Activated CD4-positive, alpha-beta T cell treated with anti-CD3 and anti-CD28 coated beads, Interleukin-10, Interleukin-2, amounts not matched to agents 100 ng/mL and 50 ng/mL, durations not matched to agents 16 hours and 8 hours (primary cell): ENCODE measurements at regions not wholly inside any gene's neighbourhood (a gene's known extent, or its start where the extent isn't known, plus 50 kb on each side); places are given as distances from the start of the nearest gene placed in this dataset.

ENCODE experiments used
- DNase-seq: peaks from one replicate; pipeline ENCODE4 v3.0.0-alpha.2; 2020

GRCh38 chr10:21195252-21195651, 298.1 kb upstream of the NEBL start:
- DNase-seq, result no peak

GRCh38 chr10:21194510-21194993, 297.4 kb upstream of the NEBL start:
- DNase-seq, result no peak

- DNase-seq, result no peak
These were observed 296.1 kb upstream of the NEBL start for GRCh38 chr10:21193196-21193595.

- DNase-seq, result no peak
These were observed 294.4 kb upstream of the NEBL start for GRCh38 chr10:21191512-21191911.

DNA sequence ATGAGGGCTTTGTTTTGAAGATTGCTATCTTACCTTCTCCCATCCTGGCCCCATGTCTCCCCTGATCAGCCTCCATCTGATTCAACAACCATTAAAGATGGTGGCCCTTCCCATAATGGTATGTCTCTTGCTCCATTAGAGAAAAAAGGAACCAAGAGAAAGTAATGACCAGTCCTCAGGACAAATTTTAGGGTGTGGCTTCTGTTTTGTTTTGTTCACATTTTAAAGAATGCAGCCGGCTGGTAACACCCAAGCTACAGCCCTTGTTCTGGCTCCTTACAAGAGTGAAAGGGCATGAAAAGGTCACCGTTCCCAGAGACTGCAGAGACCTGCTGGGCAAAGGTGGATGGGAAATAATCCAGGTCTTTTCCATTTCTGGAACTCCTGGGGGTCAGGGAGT, 287.9 kb upstream of the NEBL start:
- DNase-seq, result no peak

DNA sequence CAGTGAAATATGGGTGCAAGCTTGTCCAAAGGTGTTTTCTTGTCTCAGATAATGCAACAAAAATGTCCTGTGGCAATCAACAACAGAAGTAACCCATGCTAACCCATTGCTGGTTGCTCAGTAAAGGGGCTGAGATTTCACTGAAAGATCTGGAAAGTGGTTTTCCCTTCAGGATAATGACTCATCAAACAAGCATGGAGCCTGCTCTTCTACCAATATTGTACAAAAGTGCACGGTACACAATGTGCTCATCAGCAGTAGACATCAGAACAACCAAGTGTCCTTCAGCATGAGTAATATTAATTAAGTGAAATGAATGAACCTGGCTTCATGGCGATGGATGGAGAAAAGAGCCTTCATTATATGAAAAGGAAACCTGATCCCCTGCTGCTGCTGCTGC, 287.1 kb upstream of the NEBL start:
- no peak for DNase-seq

GRCh38 chr10:21183025-21183424, 285.9 kb upstream of the NEBL start:
- DNase-seq, result no peak

GRCh38 chr10:21181451-21181850, 284.3 kb upstream of the NEBL start:
- no peak for DNase-seq

DNA sequence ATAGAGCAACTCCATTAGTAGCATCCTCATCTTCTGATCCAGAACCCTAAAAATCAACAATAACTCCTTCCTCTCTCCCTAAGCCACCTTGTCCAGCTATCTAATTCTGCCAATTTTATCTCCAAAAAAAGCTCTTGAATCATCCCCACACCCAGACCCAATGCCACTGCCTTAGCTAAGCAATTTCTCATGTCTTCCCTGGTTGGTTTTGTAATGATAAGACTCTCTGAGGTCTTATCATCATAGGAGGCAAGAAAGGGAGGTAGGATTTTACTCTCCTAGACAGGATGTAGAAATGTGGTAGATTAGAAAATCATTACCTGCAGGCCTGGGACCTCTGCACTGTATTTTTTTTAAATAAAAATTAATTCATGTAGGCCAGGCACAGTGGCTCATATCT, 283.5 kb upstream of the NEBL start:
- DNase-seq, result no peak

DNA sequence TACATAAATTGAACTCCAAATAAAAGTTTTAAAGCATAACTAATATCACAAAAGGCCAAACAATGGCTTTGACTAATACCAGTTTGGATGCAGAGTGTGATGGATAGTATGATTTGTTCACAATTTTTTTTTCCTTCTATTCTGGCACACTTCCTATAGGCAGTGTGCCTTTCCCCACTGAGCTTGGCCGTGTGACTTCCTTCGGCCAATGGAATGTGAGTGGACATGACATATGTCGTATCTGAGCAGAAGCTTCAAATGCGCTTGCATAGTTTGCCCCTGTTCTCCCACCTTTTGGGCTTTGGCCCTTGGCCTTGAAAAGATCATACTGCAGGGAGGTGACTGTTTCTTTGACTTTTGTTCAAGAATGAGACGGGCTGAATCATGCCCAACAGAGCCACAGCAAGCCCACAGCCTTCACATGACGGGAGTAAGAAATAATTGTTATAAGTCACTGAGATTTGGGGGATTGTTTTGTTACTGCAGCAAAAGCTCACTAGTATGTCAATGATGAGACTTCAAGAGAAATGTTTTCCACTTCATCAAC, 279.9 kb upstream of the NEBL start:
- DNase-seq, result no peak

- DNase-seq, result no peak
These were observed 278.7 kb upstream of the NEBL start for GRCh38 chr10:21175797-21176196.

- no peak for DNase-seq
These were observed 277.8 kb upstream of the NEBL start for GRCh38 chr10:21174715-21175495.

- peak; percentile 33 for DNase-seq
These were observed 276.9 kb upstream of the NEBL start for GRCh38 chr10:21173802-21174714.

GRCh38 chr10:21172930-21173801, 276.1 kb upstream of the NEBL start:
- no peak for DNase-seq

GRCh38 chr10:21172542-21172929, 275.4 kb upstream of the NEBL start:
- no peak for DNase-seq

DNA sequence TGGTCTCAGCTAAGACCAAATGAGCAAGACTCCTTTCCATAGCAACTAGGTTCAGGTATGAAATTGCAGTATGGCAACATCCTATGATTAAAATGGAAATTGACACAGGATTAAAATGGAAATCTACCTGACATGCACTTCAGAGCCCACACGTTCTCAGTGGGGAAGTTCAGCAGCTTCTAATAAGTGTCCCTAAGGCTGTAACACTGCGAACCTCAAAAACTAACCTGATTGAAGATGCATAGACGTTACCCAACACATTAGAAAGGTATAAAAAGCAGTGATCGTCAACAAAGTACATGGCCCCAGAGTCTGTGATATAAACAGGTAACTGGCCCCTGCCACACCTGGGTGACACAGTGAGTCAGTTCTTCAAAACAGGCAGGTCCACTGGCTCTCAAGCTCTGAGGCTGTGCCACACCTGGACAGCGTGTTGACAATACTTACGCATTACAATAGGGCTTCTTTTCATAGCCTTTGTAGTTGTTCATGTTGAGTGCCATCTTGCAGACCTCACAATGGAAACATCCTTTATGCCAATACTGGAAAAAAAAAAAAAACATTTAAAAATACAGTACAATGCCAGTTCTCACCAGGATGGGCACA, 274.9 kb upstream of the NEBL start:
- no peak for DNase-seq

GRCh38 chr10:21171197-21171935, 274.3 kb upstream of the NEBL start:
- peak; percentile 5 for DNase-seq

GRCh38 chr10:21170216-21170615, 273.1 kb upstream of the NEBL start:
- no peak for DNase-seq

GRCh38 chr10:21169271-21169670, 272.2 kb upstream of the NEBL start:
- no peak for DNase-seq

DNA sequence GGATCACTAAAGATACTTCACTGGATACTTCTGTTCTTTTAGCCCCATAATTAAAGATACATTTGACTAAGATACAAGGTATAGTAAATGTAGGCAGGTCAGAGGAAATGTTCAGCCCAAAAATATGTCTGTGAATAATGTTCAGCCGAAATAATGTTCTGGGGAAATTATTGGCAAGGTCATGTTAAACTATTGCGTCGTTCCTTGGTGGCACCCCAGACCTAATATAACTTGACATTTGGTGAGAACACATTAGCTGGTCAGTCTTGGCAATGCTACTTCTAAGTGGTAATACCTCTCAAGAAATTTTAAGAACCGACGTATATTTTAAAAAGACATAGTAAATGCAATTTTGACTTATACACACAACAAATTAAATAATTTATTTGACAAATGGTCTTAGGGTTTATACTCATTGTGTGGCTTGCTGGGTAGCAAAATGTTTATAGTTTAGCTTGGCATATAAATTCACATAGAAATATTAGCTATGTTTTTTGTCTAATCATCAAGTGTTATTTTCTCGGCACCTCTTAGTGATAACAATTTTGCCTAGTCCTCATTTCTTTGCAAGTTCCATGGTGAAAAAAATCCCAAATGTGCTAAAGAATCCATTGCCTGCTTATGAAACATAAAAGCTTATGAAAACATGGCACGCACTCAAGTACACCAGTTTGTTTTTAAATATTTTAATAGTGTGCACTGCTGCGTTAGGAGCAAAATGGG, 270.3 kb upstream of the NEBL start:
- DNase-seq, result no peak
